PC-3 (cell line): ENCODE measurements at regions not wholly inside any gene's neighbourhood (a gene's known extent, or its start where the extent isn't known, plus 50 kb on each side); places are given as distances from the start of the nearest gene placed in this dataset.

Source experiments
- EZH2 ChIP-seq: fragments of 300-600 bp; sonication (generic); IDR thresholded peaks from one replicate; pipeline ENCODE4 v1.6.1; 2017; ENCODE audit warnings: antibody characterized with exemption, mild to moderate bottlenecking, low read length; ENCODE audit not compliant: unreplicated experiment
- TF ChIP-seq, protein P1 (sequence below): fragments of 300-600 bp; sonication (generic); conservative IDR thresholded peaks from 2 replicates; pipeline ENCODE4 v1.5.1; 2017; ENCODE audit warnings: antibody characterized with exemption, low read depth, mild to moderate bottlenecking, low read length

GRCh38 chr5:41600731-41601130, 90.3 kb upstream of the PLCXD3 start:
- TF ChIP-seq, protein P1, sequence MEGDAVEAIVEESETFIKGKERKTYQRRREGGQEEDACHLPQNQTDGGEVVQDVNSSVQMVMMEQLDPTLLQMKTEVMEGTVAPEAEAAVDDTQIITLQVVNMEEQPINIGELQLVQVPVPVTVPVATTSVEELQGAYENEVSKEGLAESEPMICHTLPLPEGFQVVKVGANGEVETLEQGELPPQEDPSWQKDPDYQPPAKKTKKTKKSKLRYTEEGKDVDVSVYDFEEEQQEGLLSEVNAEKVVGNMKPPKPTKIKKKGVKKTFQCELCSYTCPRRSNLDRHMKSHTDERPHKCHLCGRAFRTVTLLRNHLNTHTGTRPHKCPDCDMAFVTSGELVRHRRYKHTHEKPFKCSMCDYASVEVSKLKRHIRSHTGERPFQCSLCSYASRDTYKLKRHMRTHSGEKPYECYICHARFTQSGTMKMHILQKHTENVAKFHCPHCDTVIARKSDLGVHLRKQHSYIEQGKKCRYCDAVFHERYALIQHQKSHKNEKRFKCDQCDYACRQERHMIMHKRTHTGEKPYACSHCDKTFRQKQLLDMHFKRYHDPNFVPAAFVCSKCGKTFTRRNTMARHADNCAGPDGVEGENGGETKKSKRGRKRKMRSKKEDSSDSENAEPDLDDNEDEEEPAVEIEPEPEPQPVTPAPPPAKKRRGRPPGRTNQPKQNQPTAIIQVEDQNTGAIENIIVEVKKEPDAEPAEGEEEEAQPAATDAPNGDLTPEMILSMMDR = no peak
- TF ChIP-seq EZH2 = no peak
